ENCODE measurements at regions not wholly inside any gene's neighbourhood (a gene's known extent, or its start where the extent isn't known, plus 50 kb on each side); places are given as distances from the start of the nearest gene placed in this dataset.

DNA sequence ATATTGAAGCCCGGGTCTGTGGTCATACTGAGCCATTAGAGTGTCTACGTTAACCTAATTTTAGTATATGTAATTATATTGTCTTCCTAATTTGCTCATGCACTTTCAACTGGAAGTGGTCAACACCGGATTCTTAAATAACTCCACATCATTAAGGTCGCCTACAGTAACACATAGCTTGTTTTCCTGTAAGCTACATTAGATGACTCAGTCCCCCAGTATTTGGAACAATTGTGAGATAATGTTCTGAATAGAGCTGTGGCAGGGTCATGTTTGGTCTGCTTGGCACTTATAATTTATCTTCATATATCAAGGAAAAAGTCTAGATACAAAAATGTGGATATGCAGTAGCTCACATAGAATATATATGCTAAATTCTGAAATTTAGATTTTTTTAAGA is 486.2 kb downstream of the IGSF11 start:
- Histone ChIP-seq H3K36me3 (no peaks in the 10 kb centered on the region), H3K27ac (no peak overlapping the region), H3K4me3 (no peak overlapping the region), H3K27me3 (replicated peaks) (no peaks in the 10 kb centered on the region), H3K9me3 (replicated peaks) (no peaks in the 10 kb centered on the region), H3K4me1 (replicated peaks) (no peaks in the 10 kb centered on the region)
- DNase-seq (ENCODE audit: low read depth in 1 of 2, low spot score in 2 of 2) = no peak

DNA sequence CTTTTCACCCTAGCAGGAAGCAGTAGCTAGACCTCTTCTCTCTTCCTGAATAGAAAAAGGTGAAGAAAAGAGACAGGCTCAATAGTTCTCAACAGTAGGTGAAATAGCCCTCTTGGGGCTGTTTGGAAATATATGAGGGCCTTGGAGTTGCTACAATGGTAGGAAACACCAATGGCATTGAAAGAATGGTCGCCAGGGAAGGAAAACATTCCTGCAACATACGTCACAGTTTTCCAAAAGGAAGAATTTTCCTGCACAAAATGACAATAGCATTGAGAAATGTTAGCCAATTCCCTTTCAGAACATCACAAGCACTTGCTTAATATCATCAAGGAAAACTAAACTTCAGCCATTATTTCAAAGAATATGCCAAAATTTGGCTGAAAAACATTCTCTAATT is 484.5 kb downstream of the IGSF11 start:
- no peaks in the 10 kb centered on the region for H3K4me1 ChIP-seq (replicated peaks)
- no peak overlapping the region for H3K27ac ChIP-seq
- no peaks in the 10 kb centered on the region for H3K9me3 ChIP-seq (replicated peaks)
- H3K27me3 ChIP-seq (replicated peaks) = no peaks in the 10 kb centered on the region
- H3K36me3 ChIP-seq = no peaks in the 10 kb centered on the region
- no peak for DNase-seq (ENCODE audit: low read depth in 1 of 2, low spot score in 2 of 2)
- H3K4me3 ChIP-seq = no peak overlapping the region

DNA sequence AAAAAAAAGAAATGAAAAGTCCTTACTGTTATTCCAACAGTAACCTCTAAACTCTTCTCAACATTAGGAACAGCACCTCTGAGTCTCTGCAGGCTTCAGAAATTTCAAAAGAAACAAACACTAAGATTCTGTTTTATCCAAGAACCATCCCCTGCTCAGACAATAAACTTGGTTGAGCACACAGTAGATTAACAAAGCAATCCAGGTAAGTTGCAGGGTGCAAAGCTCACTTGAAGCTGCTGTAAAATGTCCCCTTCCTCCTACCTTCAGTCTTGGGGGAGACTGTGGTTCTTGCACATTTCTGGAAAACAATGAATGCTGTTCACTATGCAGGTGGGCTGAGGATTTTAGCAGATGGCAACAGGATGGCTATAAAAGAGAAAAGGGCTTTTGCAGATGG is 484.1 kb downstream of the IGSF11 start:
- Histone ChIP-seq H3K27ac (no peak overlapping the region), H3K9me3 (replicated peaks) (no peaks in the 10 kb centered on the region), H3K4me1 (replicated peaks) (no peaks in the 10 kb centered on the region), H3K36me3 (no peaks in the 10 kb centered on the region), H3K4me3 (no peak overlapping the region), H3K27me3 (replicated peaks) (no peaks in the 10 kb centered on the region)
- no peak for DNase-seq (ENCODE audit: low read depth in 1 of 2, low spot score in 2 of 2)

DNA sequence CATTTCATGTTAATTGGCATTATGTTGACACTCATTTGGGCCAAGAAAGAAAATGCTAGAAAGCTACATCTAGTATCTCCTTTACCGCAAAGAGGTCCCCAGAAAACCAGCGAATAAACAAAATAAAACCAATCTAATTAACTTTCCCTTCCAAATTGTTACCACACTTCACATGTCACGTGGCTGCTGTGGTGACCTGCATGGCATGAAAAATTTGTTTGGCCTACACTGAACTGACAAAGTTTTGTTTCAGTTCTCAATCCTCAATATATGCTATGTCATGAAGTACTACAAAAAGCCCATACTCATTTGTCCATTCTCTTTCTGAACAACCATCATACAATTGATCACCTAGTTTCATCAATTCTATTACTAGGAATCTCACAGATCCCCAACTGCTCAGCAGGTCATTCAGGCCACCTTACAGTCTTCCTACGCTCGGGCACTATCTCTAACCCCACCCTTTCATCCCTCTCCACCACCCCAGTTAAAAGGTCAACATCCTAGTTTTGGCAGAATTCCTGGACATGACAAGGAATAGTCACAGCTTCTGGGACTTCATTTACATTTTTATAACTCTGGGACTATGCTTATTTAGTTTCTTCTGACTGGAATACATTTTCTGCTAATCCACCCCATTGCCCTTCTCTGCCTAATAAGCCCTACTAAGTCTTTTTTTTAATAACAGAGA is 480.4 kb downstream of the IGSF11 start:
- Histone ChIP-seq H3K27ac (no peak overlapping the region), H3K4me3 (no peak overlapping the region), H3K36me3 (no peaks in the 10 kb centered on the region), H3K9me3 (replicated peaks) (no peaks in the 10 kb centered on the region), H3K27me3 (replicated peaks) (no peaks in the 10 kb centered on the region), H3K4me1 (replicated peaks) (no peaks in the 10 kb centered on the region)
- DNase-seq (ENCODE audit: low read depth in 1 of 2, low spot score in 2 of 2) = no peak

DNA sequence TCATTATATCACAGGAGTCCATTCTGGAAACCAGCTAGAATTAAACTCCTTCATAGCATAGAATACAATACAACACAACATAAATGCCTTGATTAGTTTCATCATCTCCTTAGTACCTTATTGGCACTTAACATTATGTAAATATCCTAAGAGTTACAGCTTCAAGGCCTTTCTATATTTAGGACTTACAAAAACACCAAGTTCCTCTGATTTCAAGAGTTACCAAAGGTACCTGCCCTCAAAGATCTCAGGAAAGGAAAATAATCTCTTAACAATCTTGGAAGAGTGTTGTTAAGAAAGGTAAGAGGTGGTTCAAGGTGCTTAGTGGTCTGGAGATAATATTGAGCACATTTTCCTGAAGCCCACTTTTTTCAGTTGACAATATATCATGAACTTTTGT is 477.7 kb downstream of the IGSF11 start:
- Histone ChIP-seq H3K4me3 (no peak overlapping the region), H3K9me3 (replicated peaks) (no peaks in the 10 kb centered on the region), H3K27ac (no peak overlapping the region), H3K4me1 (replicated peaks) (no peaks in the 10 kb centered on the region), H3K36me3 (no peaks in the 10 kb centered on the region), H3K27me3 (replicated peaks) (no peaks in the 10 kb centered on the region)
- no peak for DNase-seq (ENCODE audit: low read depth in 1 of 2, low spot score in 2 of 2)

DNA sequence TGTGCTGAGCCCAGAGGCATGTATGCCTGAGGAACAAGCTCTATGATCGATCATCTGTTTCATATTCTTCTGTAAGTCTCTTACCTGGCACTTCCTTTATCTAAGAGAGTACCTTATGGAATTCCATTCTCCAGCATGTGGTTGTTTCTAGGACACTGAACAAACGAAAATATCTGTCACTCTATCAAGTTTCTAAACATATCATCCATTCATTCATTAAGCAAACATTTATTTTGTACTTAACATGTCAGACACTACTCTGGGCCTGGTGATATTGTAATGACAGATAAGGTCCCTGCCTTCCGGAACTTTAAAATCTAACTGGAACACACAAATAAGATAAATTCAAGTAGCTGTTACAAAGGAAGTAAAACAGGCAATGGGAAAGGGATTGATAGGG is 477.1 kb downstream of the IGSF11 start:
- H3K4me1 ChIP-seq (replicated peaks) = no peaks in the 10 kb centered on the region
- no peaks in the 10 kb centered on the region for H3K36me3 ChIP-seq
- H3K27me3 ChIP-seq (replicated peaks) = no peaks in the 10 kb centered on the region
- H3K27ac ChIP-seq = no peak overlapping the region
- no peak for DNase-seq (ENCODE audit: low read depth in 1 of 2, low spot score in 2 of 2)
- no peaks in the 10 kb centered on the region for H3K9me3 ChIP-seq (replicated peaks)
- no peak overlapping the region for H3K4me3 ChIP-seq

DNA sequence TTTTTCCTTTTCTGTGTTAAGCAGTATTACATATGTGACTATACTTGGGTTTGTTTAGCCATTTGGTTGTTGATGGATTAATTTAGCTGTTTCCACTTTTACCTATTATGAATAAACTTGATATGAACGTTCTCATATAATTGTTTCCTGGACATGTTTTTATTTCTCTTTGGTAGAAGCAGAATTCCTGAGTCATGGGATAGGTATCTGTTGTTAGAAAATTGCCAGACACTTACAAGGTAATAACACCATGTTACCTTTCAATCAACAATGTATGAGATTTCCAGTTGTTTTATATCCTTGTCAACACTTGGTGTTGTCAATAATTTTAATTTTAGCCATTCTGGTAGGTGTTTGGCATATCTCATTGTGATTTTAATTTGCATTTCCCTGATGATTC is 475.4 kb downstream of the IGSF11 start:
- Histone ChIP-seq H3K27ac (no peak overlapping the region), H3K9me3 (replicated peaks) (no peaks in the 10 kb centered on the region), H3K36me3 (no peaks in the 10 kb centered on the region), H3K4me1 (replicated peaks) (no peaks in the 10 kb centered on the region), H3K27me3 (replicated peaks) (no peaks in the 10 kb centered on the region), H3K4me3 (no peak overlapping the region)
- no peak for DNase-seq (ENCODE audit: low read depth in 1 of 2, low spot score in 2 of 2)

DNA sequence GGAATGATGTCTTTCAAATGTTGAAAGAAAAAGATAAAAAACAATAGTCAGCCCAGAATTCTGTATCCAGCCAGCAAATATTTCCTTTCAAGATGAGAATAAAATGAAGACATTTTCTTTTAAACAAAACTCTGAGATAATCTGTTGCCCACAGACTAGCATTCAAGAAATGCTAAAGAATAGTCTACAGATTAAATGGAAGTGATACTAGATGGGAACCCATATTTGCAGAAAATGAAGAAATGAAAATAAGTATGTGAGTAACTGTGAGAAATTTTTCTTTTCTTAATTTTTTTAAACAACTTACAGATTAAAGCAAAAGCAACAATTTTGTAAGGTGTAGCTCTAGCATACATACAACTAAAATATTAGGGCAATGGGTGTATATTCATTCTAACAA is 469.8 kb downstream of the IGSF11 start:
- Histone ChIP-seq H3K4me3 (no peak overlapping the region), H3K9me3 (replicated peaks) (0 out of 2 replicates have a peak, but pooled peaks cover 3% of the 10 kb centered on the region), H3K36me3 (no peaks in the 10 kb centered on the region), H3K4me1 (replicated peaks) (no peaks in the 10 kb centered on the region), H3K27ac (no peak overlapping the region), H3K27me3 (replicated peaks) (no peaks in the 10 kb centered on the region)
- no peak for DNase-seq (ENCODE audit: low read depth in 1 of 2, low spot score in 2 of 2)

DNA sequence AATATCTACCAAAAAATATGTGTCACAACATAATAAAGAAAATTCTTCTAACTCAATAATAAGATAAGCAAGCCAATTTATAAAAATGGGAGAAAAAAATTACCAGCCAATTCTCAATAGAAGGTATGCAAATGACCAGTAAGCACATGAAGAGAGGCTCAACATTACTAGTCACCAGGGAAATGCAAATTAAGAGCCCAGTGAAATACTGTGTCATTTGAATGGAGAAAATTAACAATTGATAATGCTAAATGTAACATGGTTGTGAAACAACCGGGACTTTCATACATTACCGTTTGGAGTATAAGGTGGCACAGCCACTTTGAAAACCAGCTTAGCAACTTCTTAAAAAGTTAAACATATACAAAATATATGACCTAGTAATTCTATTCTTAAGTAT is 460.7 kb downstream of the IGSF11 start:
- H3K4me1 ChIP-seq (replicated peaks) = no peaks in the 10 kb centered on the region
- H3K36me3 ChIP-seq = no peaks in the 10 kb centered on the region
- no peak overlapping the region for H3K4me3 ChIP-seq
- no peak for DNase-seq (ENCODE audit: low read depth in 1 of 2, low spot score in 2 of 2)
- H3K27me3 ChIP-seq (replicated peaks) = no peaks in the 10 kb centered on the region
- 0 out of 2 replicates have a peak, but pooled peaks cover 6% of the 10 kb centered on the region for H3K9me3 ChIP-seq (replicated peaks)
- no peak overlapping the region for H3K27ac ChIP-seq

DNA sequence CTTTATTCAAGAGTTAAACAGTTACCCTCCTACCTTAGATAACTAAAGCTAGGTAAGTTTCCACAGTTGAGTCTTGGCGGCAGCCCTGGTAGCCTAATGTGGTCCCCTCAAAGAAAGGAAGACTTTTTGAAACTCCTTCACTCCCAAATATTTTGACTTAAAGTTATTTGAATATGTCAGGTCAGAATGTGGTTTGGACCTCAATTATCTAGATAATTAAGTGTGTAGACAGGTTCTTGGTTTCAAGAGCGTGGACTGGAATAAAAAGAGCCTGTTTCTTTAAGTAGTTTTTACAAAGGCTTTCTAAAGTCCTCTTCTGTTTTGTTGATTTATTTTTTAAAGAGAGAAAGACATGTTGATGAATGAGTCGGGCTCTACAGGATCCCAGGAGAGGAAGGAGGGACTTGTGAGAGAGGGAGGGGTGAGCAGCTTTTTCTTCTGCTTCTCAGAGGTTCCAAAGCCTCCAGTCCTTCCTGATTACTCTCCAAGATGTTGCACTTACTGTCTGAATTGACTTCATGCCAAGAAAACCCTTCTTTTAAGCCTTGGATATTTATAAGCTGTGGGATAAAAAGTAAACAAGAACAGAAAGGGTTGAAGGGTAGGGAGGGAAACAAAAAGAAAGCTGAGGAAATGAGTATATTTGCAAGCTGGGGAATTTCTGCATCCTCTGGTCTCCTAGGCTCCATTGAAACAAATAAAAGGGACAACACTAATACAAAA is 457.4 kb downstream of the IGSF11 start:
- Histone ChIP-seq H3K27ac (no peak overlapping the region), H3K4me3 (no peak overlapping the region), H3K4me1 (replicated peaks) (no peaks in the 10 kb centered on the region), H3K9me3 (replicated peaks) (no peaks in the 10 kb centered on the region), H3K36me3 (no peaks in the 10 kb centered on the region), H3K27me3 (replicated peaks) (no peaks in the 10 kb centered on the region)
- DNase-seq (ENCODE audit: low read depth in 1 of 2, low spot score in 2 of 2) = no peak

DNA sequence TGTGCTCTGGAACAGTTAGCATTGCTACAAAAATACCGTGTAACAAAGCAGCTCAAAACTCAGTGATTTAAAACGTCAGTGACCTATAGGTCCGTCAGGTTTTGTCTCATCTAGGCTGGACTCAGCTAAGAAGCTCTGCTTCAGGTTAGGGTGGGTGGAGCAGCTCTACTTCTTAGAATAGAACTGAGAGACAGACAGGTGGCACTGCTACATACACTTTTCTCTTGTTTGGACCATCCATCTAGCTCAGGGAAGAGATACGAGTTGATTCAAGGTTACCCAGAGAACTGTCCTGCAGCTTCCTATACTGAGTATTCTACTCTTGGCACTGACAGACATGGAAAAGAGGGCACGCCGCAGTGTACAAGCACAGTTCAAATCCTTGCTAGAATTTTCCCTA is 456.1 kb downstream of the IGSF11 start:
- Histone ChIP-seq H3K27me3 (replicated peaks) (no peaks in the 10 kb centered on the region), H3K9me3 (replicated peaks) (no peaks in the 10 kb centered on the region; the same call in 1 of the 2 replicates), H3K4me1 (replicated peaks) (no peaks in the 10 kb centered on the region), H3K36me3 (no peaks in the 10 kb centered on the region), H3K4me3 (no peak overlapping the region), H3K27ac (no peak overlapping the region)
- no peak for DNase-seq (ENCODE audit: low read depth in 1 of 2, low spot score in 2 of 2)

DNA sequence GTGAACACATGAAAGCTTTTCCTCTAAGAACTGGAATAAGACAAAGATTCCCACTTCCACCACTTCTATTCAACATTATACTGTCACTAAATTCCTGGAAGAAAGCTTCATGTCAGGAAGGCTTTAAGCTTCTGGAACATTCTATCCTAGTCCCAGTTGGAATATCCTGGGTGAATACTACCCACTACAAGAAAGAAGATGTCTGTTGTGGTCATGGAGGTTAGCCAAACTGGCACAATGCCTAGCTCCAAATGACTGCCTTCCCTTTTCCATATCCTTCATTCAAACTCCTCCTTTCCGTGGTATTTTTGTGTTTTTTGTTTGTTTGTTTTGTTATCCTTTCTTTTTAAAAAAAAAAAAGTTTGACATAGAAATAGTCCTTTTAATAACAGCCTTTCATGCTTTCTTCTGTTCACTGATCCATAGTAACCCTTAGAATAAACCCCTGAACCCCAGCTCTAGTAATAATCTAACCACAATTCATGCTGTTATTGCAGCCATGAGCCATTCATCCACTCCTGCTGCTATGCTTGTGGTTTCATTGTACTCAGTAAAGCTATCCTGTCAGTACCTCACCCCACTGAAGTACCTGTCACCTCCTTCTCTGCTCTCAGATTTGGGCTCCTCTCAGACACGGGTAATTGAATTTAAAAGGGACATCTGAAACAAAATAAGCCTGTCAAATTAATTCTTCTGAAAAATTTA is 447.5 kb downstream of the IGSF11 start:
- no peak for DNase-seq (ENCODE audit: low read depth in 1 of 2, low spot score in 2 of 2)
- Histone ChIP-seq H3K4me3 (no peak overlapping the region), H3K27ac (no peak overlapping the region), H3K9me3 (replicated peaks) (no peaks in the 10 kb centered on the region; the same call in 1 of the 2 replicates), H3K36me3 (no peaks in the 10 kb centered on the region), H3K27me3 (replicated peaks) (no peaks in the 10 kb centered on the region), H3K4me1 (replicated peaks) (no peaks in the 10 kb centered on the region)

DNA sequence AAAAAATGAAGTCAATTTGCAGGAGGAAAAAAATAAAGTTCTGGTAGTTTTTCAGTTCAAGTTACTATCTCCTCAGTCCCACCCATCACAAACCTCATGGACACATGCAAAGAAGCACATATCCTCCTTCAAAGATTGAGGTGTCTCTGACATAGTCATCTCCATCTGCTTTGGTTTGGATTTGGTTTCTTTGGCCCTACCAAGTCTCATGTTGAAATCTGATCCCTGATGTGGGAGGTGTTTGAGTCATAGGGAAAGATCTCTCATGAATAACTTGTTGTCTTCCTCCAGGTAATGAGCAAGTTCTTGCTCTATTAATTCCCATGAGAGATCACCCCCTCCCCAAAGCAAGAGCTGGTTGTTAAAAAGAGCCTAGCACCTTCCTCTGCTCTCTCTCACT is 446.8 kb downstream of the IGSF11 start:
- Histone ChIP-seq H3K9me3 (replicated peaks) (no peaks in the 10 kb centered on the region; the same call in 1 of the 2 replicates), H3K4me1 (replicated peaks) (no peaks in the 10 kb centered on the region), H3K27me3 (replicated peaks) (no peaks in the 10 kb centered on the region), H3K4me3 (no peak overlapping the region), H3K27ac (no peak overlapping the region), H3K36me3 (no peaks in the 10 kb centered on the region)
- DNase-seq (ENCODE audit: low read depth in 1 of 2, low spot score in 2 of 2) = no peak

DNA sequence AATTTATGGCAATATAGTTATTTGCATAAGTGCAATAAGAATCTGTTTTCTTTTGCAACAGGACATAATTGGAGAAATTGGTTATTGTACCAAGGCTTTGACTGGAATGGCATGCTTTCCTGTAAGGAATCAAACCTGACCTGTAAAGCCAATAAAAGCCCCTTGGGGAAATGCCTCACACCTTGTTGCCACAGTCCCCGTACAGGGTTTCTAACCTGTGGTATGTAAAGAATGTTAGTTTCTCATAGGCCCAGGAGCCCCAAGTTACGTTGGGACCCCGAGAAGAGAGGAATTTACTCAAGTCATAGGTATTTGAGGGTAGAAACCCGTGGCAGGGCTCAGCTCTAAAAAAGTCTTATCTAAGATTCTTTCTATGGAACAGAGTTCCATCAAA is 441.4 kb downstream of the IGSF11 start:
- no peak overlapping the region for H3K4me3 ChIP-seq
- no peaks in the 10 kb centered on the region for H3K4me1 ChIP-seq (replicated peaks)
- no peaks in the 10 kb centered on the region for H3K9me3 ChIP-seq (replicated peaks)
- no peaks in the 10 kb centered on the region for H3K27me3 ChIP-seq (replicated peaks)
- no peaks in the 10 kb centered on the region for H3K36me3 ChIP-seq
- no peak for DNase-seq (ENCODE audit: low read depth in 1 of 2, low spot score in 2 of 2)
- H3K27ac ChIP-seq = no peak overlapping the region
